Loucy (cell line): ENCODE measurements at regions not wholly inside any gene's neighbourhood (a gene's known extent, or its start where the extent isn't known, plus 50 kb on each side); places are given as distances from the start of the nearest gene placed in this dataset.

Experiments
- H2AFZ ChIP-seq: fragments of 200-600 bp; sonication (generic); 2 replicates; pipeline ENCODE4 v1.6.0; 2016; ENCODE audit warnings: antibody characterized with exemption, mild to moderate bottlenecking, low read length, moderate library complexity
- H3F3A ChIP-seq: fragments of 200-600 bp; 2 replicates; pipeline ENCODE4 v1.6.0; 2016; ENCODE audit warnings: antibody characterized with exemption, low read depth, mild to moderate bottlenecking
- H3K27me3 ChIP-seq: fragments of 200-600 bp; sonication (generic); 2 replicates; pipeline ENCODE4 v1.6.1; 2014; ENCODE audit warnings: low read length, mild to moderate bottlenecking; ENCODE audit not compliant: insufficient read depth, poor library complexity, severe bottlenecking
- H3K36me3 ChIP-seq: fragments of 200-600 bp; sonication (generic); 2 replicates; pipeline ENCODE4 v1.6.1; 2016; ENCODE audit warnings: low read length; ENCODE audit not compliant: insufficient read depth
- H3K4me1 ChIP-seq: fragments of 200-600 bp; sonication (generic); 2 replicates; pipeline ENCODE4 v1.5.1; 2014; ENCODE audit warnings: low read length, mild to moderate bottlenecking; ENCODE audit not compliant: insufficient read depth, poor library complexity, severe bottlenecking
- H3K4me2 ChIP-seq: fragments of 200-600 bp; sonication (generic); 2 replicates; pipeline ENCODE4 v1.6.0; 2014; ENCODE audit warnings: antibody characterized with exemption, low read length, low read depth, mild to moderate bottlenecking; ENCODE audit not compliant: poor library complexity, severe bottlenecking
- H3K4me3 ChIP-seq: fragments of 200-600 bp; sonication (generic); 2 replicates; pipeline ENCODE4 v1.5.1; 2014; ENCODE audit warnings: low read length, mild to moderate bottlenecking, mixed read lengths; ENCODE audit not compliant: poor library complexity, severe bottlenecking
- H3K79me2 ChIP-seq: fragments of 200-600 bp; sonication (generic); 2 replicates; pipeline ENCODE4 v1.6.1; 2014; ENCODE audit warnings: low read length; ENCODE audit not compliant: insufficient read depth
- H3K9ac ChIP-seq: fragments of 200-600 bp; sonication (generic); 2 replicates; pipeline ENCODE4 v1.6.0; 2014; ENCODE audit warnings: mild to moderate bottlenecking, low read depth, low read length, moderate library complexity; ENCODE audit not compliant: poor library complexity, severe bottlenecking
- H3K9me2 ChIP-seq: fragments of 200-600 bp; sonication (generic); replicated peaks from 2 replicates; pipeline ENCODE4 v1.6.1; 2016; ENCODE audit warnings: low read depth, low read length, mixed read lengths
- H3K9me3 ChIP-seq: fragments of 200-600 bp; sonication (generic); 2 replicates; pipeline ENCODE4 v1.6.1; 2014; ENCODE audit warnings: mild to moderate bottlenecking, antibody characterized with exemption, low read length, low read depth; ENCODE audit not compliant: insufficient read depth
- H4K20me1 ChIP-seq: fragments of 200-600 bp; sonication (generic); 2 replicates; pipeline ENCODE4 v1.6.0; 2014; ENCODE audit warnings: antibody characterized with exemption, low read length, mild to moderate bottlenecking; ENCODE audit not compliant: insufficient read depth, poor library complexity, severe bottlenecking
- EZH2phosphoT487 ChIP-seq: fragments of 200-600 bp; IDR thresholded peaks from 2 replicates; pipeline ENCODE4 v1.6.1; 2018; ENCODE audit warnings: antibody characterized with exemption, mild to moderate bottlenecking, moderate library complexity, borderline replicate concordance
- TF ChIP-seq, protein P1 (sequence below): fragments of 200-600 bp; sonication (generic); conservative IDR thresholded peaks from 2 replicates; pipeline ENCODE4 v1.5.1; 2014; ENCODE audit warnings: mild to moderate bottlenecking, antibody characterized with exemption, low read length

DNA sequence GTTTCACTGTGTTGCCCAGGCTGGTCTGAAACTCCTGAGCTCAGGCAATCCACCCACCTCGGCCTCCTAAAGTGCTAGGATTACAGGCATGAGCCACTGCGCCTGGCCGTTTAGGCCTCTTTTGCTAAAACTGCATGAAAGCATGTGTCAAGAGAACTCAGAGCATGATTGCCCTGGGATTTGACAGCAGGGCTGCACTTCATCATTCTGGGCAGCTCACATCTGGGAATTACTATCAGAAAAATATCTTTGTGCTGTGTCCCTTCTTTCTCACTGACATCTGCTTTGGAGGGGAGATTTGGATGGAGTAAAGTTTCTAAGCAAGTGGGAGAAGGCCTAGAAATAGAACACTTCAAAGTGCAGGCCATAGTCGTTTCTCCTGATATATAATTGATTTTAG is 59.6 kb upstream of the EIF2S2 start:
- no peaks in the 10 kb centered on the region for H3K9me3 ChIP-seq
- H3K4me3 ChIP-seq: no peak overlapping the region
- H4K20me1 ChIP-seq: no peaks in the 10 kb centered on the region
- no peak overlapping the region for H2AFZ ChIP-seq
- no peak overlapping the region for H3K9ac ChIP-seq
- no peak overlapping the region for H3K4me2 ChIP-seq
- no peaks in the 10 kb centered on the region for H3K9me2 ChIP-seq
- no peaks in the 10 kb centered on the region for H3K36me3 ChIP-seq
- TF ChIP-seq EZH2phosphoT487: no peak
- TF ChIP-seq, protein P1, sequence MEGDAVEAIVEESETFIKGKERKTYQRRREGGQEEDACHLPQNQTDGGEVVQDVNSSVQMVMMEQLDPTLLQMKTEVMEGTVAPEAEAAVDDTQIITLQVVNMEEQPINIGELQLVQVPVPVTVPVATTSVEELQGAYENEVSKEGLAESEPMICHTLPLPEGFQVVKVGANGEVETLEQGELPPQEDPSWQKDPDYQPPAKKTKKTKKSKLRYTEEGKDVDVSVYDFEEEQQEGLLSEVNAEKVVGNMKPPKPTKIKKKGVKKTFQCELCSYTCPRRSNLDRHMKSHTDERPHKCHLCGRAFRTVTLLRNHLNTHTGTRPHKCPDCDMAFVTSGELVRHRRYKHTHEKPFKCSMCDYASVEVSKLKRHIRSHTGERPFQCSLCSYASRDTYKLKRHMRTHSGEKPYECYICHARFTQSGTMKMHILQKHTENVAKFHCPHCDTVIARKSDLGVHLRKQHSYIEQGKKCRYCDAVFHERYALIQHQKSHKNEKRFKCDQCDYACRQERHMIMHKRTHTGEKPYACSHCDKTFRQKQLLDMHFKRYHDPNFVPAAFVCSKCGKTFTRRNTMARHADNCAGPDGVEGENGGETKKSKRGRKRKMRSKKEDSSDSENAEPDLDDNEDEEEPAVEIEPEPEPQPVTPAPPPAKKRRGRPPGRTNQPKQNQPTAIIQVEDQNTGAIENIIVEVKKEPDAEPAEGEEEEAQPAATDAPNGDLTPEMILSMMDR: no peak
- no peaks in the 10 kb centered on the region for H3K27me3 ChIP-seq
- H3K4me1 ChIP-seq: no peaks in the 10 kb centered on the region
- H3F3A ChIP-seq: no peaks in the 10 kb centered on the region
- H3K79me2 ChIP-seq: no peaks in the 10 kb centered on the region

DNA sequence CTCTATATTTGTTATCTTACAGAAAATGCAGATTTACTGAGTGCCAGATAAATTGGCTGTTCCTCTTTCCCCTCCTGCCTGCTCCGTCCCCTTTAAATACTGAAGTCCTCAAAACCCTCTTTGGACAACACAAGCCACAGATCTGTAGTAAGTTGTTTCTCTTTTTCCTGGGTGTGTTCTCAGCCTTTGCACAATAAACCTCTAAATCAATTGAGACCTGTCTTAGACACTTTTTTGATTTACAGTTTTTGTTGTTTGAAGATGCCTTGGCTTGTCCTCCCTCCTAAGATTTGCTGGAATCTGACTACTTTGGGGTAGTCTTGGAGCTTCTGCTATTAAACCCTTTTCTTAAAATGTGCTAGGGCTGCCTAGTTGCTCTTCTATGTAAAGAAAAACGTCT is 60.9 kb upstream of the EIF2S2 start:
- Histone ChIP-seq H3K9me3 (no peaks in the 10 kb centered on the region), H3K4me1 (no peaks in the 10 kb centered on the region), H3K79me2 (no peaks in the 10 kb centered on the region), H3K9me2 (no peaks in the 10 kb centered on the region), H4K20me1 (no peaks in the 10 kb centered on the region), H2AFZ (no peak overlapping the region), H3K27me3 (no peaks in the 10 kb centered on the region), H3K4me3 (no peak overlapping the region), H3F3A (no peaks in the 10 kb centered on the region), H3K36me3 (no peaks in the 10 kb centered on the region), H3K4me2 (no peak overlapping the region), H3K9ac (no peak overlapping the region)
- no peak for TF ChIP-seq EZH2phosphoT487
- TF ChIP-seq, protein P1: no peak

DNA sequence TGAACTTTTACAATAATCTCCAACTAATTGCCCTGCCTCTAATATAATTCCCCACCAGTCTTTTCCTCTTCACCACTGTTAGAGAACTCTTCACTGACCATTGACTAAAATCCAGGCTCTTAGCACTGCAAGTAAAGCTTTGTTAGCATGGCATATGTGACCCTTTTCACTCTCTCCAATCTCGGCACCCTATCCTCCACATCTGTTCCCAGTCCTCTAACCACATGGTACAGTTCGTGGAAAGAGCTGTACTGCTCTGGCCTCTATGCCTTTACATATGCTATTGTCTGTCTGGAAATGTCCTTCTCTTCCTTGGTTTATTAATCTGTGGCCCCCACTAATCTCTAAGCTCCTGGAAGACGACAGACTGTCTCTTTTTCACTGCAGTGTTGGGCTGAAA is 63.0 kb upstream of the EIF2S2 start:
- H3K4me3 ChIP-seq: no peak overlapping the region
- H3K9me3 ChIP-seq: no peaks in the 10 kb centered on the region
- TF ChIP-seq, protein P1: no peak
- no peak for TF ChIP-seq EZH2phosphoT487
- no peaks in the 10 kb centered on the region for H3K79me2 ChIP-seq
- no peaks in the 10 kb centered on the region for H4K20me1 ChIP-seq
- H3K36me3 ChIP-seq: no peaks in the 10 kb centered on the region
- H3K4me1 ChIP-seq: no peaks in the 10 kb centered on the region
- no peaks in the 10 kb centered on the region for H3K27me3 ChIP-seq
- H2AFZ ChIP-seq: no peak overlapping the region
- H3K9me2 ChIP-seq: no peaks in the 10 kb centered on the region
- H3K9ac ChIP-seq: no peak overlapping the region
- H3F3A ChIP-seq: no peaks in the 10 kb centered on the region
- no peak overlapping the region for H3K4me2 ChIP-seq
